Right ventricle myocardium inferior (tissue), 1 donor: ENCODE measurements at regions not wholly inside any gene's neighbourhood (a gene's known extent, or its start where the extent isn't known, plus 50 kb on each side); places are given as distances from the start of the nearest gene placed in this dataset.
A peak's percentile ranks its signal among the peaks of the same experiment; 100 is the strongest.

Source experiments
- ATAC-seq: fragments of 200-7000 bp; cut with Tn5 transposase; one replicate; pipeline ENCODE4 v1.9.1; 2020; ENCODE audit warnings: mild to moderate bottlenecking, moderate library complexity
- DNase-seq: peaks from one replicate; pipeline ENCODE4 v3.0.0; 2021; ENCODE audit errors: missing footprints
- intact Hi-C: fragments of 100-400 bp; cut with DNase I; formaldehyde crosslinking; loops from one replicate; pipeline ENCODE4 v1.11.0; 2022
- donor health status: DM: no; HTN: yes; CAD: no; lungs with severe emphysema.

GRCh38 chr10:56728349-56728748, 367.3 kb upstream of the ZWINT start:
- DNase-seq (no peak), ATAC-seq (no peak)
- intact Hi-C loops: no loop called here

- ATAC-seq: no peak
- intact Hi-C loops: no loop called here
- no peak for DNase-seq
Measured at GRCh38 chr10:56722912-56723311, 361.9 kb upstream of the ZWINT start.

GRCh38 chr10:56715262-56715661, 354.2 kb upstream of the ZWINT start:
- ATAC-seq (no peak), DNase-seq (no peak)
- intact Hi-C loops: no loop called here

GRCh38 chr10:56698506-56698905, 337.4 kb upstream of the ZWINT start:
- no peak for ATAC-seq
- intact Hi-C loops: no loop called here
- DNase-seq: no peak

- intact Hi-C loops: no loop called here
- DNase-seq (no peak), ATAC-seq (no peak)
Measured at GRCh38 chr10:56679578-56679977, 318.5 kb upstream of the ZWINT start.

GRCh38 chr10:56662765-56663447, 301.8 kb upstream of the ZWINT start:
- intact Hi-C loops: no loop called here
- no peak for ATAC-seq
- DNase-seq: no peak

GRCh38 chr10:56653289-56653688, 292.2 kb upstream of the ZWINT start:
- intact Hi-C loops: no loop called here
- DNase-seq (no peak), ATAC-seq (no peak)

- intact Hi-C loops: no loop called here
- DNase-seq (no peak), ATAC-seq (no peak)
Measured at GRCh38 chr10:56646329-56647111, 285.5 kb upstream of the ZWINT start.

GRCh38 chr10:56633876-56634452, 272.9 kb upstream of the ZWINT start:
- intact Hi-C loops: no loop called here
- no peak for ATAC-seq
- DNase-seq: no peak

- intact Hi-C loops: no loop called here
- ATAC-seq: no peak
- no peak for DNase-seq
Measured at GRCh38 chr10:56632537-56632936, 271.5 kb upstream of the ZWINT start.

GRCh38 chr10:56624082-56624481, 263.0 kb upstream of the ZWINT start:
- ATAC-seq (no peak), DNase-seq (no peak)
- intact Hi-C loops: no loop called here

- ATAC-seq (no peak), DNase-seq (no peak)
- intact Hi-C loops: no loop called here
Measured at GRCh38 chr10:56623064-56623463, 262.0 kb upstream of the ZWINT start.

- intact Hi-C loops: no loop called here
- ATAC-seq (no peak), DNase-seq (no peak)
Measured at GRCh38 chr10:56622335-56622973, 261.4 kb upstream of the ZWINT start.

- intact Hi-C loops: no loop called here
- DNase-seq (no peak), ATAC-seq (no peak)
Measured at GRCh38 chr10:56606202-56606601, 245.1 kb upstream of the ZWINT start.

- no peak for DNase-seq
- no peak for ATAC-seq
- intact Hi-C loops: no loop called here
Measured at GRCh38 chr10:56605051-56605450, 244.0 kb upstream of the ZWINT start.

- DNase-seq (no peak), ATAC-seq (peak; percentile 13)
- intact Hi-C loops: no loop called here
Measured at GRCh38 chr10:56604624-56605023, 243.6 kb upstream of the ZWINT start.

GRCh38 chr10:56599201-56599600, 238.1 kb upstream of the ZWINT start:
- intact Hi-C loops: no loop called here
- DNase-seq (no peak), ATAC-seq (no peak)

- intact Hi-C loops: no loop called here
- ATAC-seq: no peak
- DNase-seq: no peak
Measured at GRCh38 chr10:56596257-56596656, 235.2 kb upstream of the ZWINT start.

GRCh38 chr10:56593120-56593519, 232.1 kb upstream of the ZWINT start:
- DNase-seq (no peak), ATAC-seq (no peak)
- intact Hi-C loops: no loop called here

- intact Hi-C loops: no loop called here
- ATAC-seq (peak; percentile 15), DNase-seq (no peak)
Measured at GRCh38 chr10:56586461-56586891, 225.4 kb upstream of the ZWINT start.
